Adrenal gland (tissue), 9 donors: ENCODE measurements at regions not wholly inside any gene's neighbourhood (a gene's known extent, or its start where the extent isn't known, plus 50 kb on each side); places are given as distances from the start of the nearest gene placed in this dataset.

Experiments used
- DNase-seq, 7 donors: peaks; one replicate each; pipeline ENCODE4 v3.0.0-alpha.2; 2019 to 2020
- H3K27ac ChIP-seq, 5 donors: fragments of 200-600 bp; sonication (generic) in 4 of 5; 1 replicate in 3 of 5; 2 replicates in 2 of 5; pipeline versions ENCODE4 v1.5.1 to v1.8.0; 2016 to 2020; ENCODE audit warnings: mild to moderate bottlenecking in 1 of 5
- H3K27me3 ChIP-seq: fragments of 200-600 bp; 2 replicates; pipeline ENCODE4 v1.8.0; 2021
- H3K36me3 ChIP-seq, 2 donors: fragments of 200-600 bp; replicated peaks in 1 of 2; 1 replicate in 1 of 2; 2 replicates in 1 of 2; pipeline versions ENCODE4 v1.5.1 to v1.8.0; 2018 to 2022
- H3K4me1 ChIP-seq, 2 donors: fragments of 200-600 bp; replicated peaks in 1 of 2; 1 replicate in 1 of 2; 2 replicates in 1 of 2; pipeline versions ENCODE4 v1.5.1 to v1.8.0; 2018 to 2021
- H3K4me3 ChIP-seq, 4 donors: fragments of 200-600 bp; sonication (generic) in 3 of 4; one replicate each; pipeline ENCODE4 v1.5.1; 2016 to 2018
- H3K9me3 ChIP-seq, 3 donors: fragments of 200-600 bp; sonication (generic) in 1 of 3; replicated peaks in 1 of 3; 1 replicate in 2 of 3; 2 replicates in 1 of 3; pipeline versions ENCODE4 v1.5.1 to v1.8.0; 2016 to 2021
- CTCF ChIP-seq, 6 experiments: fragments of 450-650 bp in 4 of 6; fragments of 200-600 bp in 2 of 6; sonication (generic) in 1 of 6; IDR thresholded peaks; 1 replicate in 5 of 6; 2 replicates in 1 of 6; pipeline versions ENCODE4 v1.5.1 to v1.8.0; 2016 to 2021; ENCODE audit warnings: antibody characterized with exemption in 6 of 6, mild to moderate bottlenecking in 2 of 6, moderate library complexity in 1 of 6
- POLR2A ChIP-seq, 2 donors: fragments of 450-650 bp; IDR thresholded peaks; one replicate each; pipeline ENCODE4 v1.6.1; 2017; ENCODE audit warnings: antibody characterized with exemption in 2 of 2, mild to moderate bottlenecking in 2 of 2, moderate library complexity in 1 of 2
- WGBS, 4 donors: extraction: QIAGEN DNeasy Blood & Tissue Kit in 2 of 4; methylation state at CpG; one replicate each; pipeline versions ENCODE4 v1.1.5 to v1.1.7; 2013 to 2017; 5-methylcytosine and 5-hydroxymethylcytosine counted together
- intact Hi-C, 2 donors: fragments of 100-400 bp; cut with DNase I; formaldehyde crosslinking; loops; one replicate each; pipeline versions ENCODE4 v1.14.1 to v1.15.0; 2022 to 2023
- donor health status: healthy with polysubstance abuse.
- donor health status: Bipolar disorder and iron deficiency.
- donor health status: DM: yes; HTN: yes; CAD: no.
- donor health status: DM: no; HTN: no; CAD: no.
- donor health status: DM: no; HTN: no; CAD: no.

DNA sequence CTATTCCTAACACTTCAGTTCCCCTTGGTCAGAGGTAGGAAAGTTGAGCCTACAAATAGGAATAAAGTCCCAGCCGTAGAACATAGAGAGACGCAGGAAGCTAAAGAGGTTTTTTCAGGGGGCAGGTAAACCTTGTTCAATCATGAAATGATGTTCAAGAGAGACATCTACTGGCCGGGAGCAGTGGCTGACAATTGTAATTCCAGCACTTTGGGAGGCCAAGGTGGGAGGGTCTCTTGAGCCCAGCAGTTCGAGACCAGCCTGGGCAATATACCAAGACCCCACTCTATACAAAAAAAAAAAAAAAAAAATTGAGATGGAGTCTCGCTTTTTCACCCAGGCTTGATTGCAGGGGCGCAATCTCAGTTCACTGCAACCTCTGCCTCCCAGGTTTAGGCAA, 66.7 kb upstream of the DNAJC10 start:
- Histone ChIP-seq H3K36me3 (no peaks in the 10 kb centered on the region), H3K27me3 (no peaks in the 10 kb centered on the region), H3K9me3 (no peaks in the 10 kb centered on the region), H3K27ac (no peak overlapping the region), H3K4me1 (no peaks in the 10 kb centered on the region), H3K4me3 (no peak overlapping the region)
- WGBS, 4 donors, result 56 to 58% (median 57%) methylated on average over 6 of the region's 6 CpGs
- no peak for TF ChIP-seq POLR2A (IDR thresholded peaks at IDR 0.05)
- peak in 3 of 6 experiments; percentile 17 to 24 (median 24) for TF ChIP-seq CTCF (IDR thresholded peaks at IDR 0.05)
- DNase-seq, result peak in 1 of 7 donors; percentile 11
- intact Hi-C loops, result no loop called here

DNA sequence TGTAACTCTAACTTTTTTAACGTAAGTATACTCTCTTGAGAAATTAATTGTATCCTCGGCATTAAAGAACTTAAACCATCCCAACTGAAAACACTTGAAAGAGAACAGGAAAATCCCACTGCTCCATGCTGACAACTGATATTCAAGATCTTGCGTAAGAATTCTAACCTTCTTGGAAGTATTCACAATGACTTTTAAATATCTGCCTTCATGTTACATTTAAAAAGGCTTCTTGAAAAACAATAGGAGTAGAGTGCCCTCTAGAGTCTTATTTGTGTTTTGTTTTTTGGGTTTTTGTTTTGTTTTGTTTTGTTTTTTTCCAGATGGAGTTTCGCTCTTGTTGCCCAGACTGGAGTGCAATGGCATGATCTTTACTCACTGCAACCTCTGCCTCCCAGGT, 65.4 kb upstream of the DNAJC10 start:
- WGBS, 4 donors, result 42 to 48% (median 46%) methylated on average over 4 of the region's 4 CpGs
- no peaks in the 10 kb centered on the region for H3K36me3 ChIP-seq
- intact Hi-C loops, result loop anchor here (5.0 to 10.0 kb wide), 2 partner anchors 463 to 466 kb away; no protein-coding TSS in a partner anchor
- no peaks in the 10 kb centered on the region for H3K9me3 ChIP-seq
- H3K4me1 ChIP-seq, result no peaks in the 10 kb centered on the region
- DNase-seq, result no peak
- H3K27me3 ChIP-seq, result no peaks in the 10 kb centered on the region
- TF ChIP-seq CTCF (IDR thresholded peaks at IDR 0.05), result peak; percentile 38 to 91 (median 61)
- no peak for TF ChIP-seq POLR2A (IDR thresholded peaks at IDR 0.05)
- no peak overlapping the region for H3K4me3 ChIP-seq
- no peak overlapping the region for H3K27ac ChIP-seq

DNA sequence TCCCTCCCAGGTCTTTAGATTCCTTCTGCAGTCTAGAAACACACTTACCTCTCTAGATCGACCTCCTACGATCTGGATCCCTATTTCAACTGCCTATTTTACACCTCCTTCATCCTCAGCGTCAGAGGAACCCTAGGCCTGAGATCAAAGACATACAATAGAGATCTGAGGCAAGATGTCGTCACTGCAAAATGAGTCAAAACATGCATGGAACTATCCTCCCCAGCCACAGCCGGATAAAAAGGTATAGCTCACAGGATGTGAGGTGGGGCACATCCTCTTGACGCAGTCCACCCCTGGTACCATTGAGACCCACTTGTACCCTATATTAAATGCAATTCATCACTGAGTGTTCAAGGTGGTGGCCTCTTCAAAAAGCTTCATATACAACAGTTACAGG, 63.7 kb upstream of the DNAJC10 start:
- 72 to 83% (median 77%) methylated on average over 6 of the region's 6 CpGs for WGBS, 4 donors
- intact Hi-C loops, result loop anchor here (5.0 to 10.0 kb wide), 2 partner anchors 465 to 468 kb away; no protein-coding TSS in a partner anchor

DNA sequence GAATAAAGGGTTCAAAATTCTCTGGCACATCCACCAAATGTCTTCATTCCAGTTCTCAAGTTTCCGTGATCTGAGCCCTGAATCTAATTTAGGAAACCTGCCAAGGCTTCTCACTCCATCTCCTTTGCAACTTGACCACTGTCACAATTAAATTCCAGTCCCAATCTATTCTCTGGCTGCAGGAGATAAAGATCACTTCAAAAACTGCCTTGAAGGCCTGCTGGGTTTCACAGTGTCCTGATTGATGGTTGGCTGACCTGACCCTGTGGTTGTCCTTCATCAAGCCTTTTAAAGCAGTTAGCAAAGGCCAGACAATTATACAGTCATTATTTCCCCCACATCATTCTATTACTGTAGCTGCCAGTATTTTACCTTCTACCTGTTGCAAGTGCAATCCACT, 60.3 kb upstream of the DNAJC10 start:
- no peaks in the 10 kb centered on the region for H3K9me3 ChIP-seq
- intact Hi-C loops, result loop anchor here in 1 of 2 donors (10.0 kb wide), 1 partner anchor 471 kb away; no protein-coding TSS in a partner anchor
- no peak for DNase-seq
- no peaks in the 10 kb centered on the region for H3K36me3 ChIP-seq
- no peaks in the 10 kb centered on the region for H3K4me1 ChIP-seq
- H3K27ac ChIP-seq, result no peak overlapping the region
- WGBS, 4 donors, result 14 to 33% (median 23%) methylated on average over 1 of the region's 1 CpG
- TF ChIP-seq POLR2A (IDR thresholded peaks at IDR 0.05) (no peak), CTCF (IDR thresholded peaks at IDR 0.05) (no peak)
- no peaks in the 10 kb centered on the region for H3K27me3 ChIP-seq
- H3K4me3 ChIP-seq, result no peak overlapping the region

More for the DNA sequence above, 63.7 kb upstream of the DNAJC10 start:
- TF ChIP-seq POLR2A (IDR thresholded peaks at IDR 0.05) (no peak), CTCF (IDR thresholded peaks at IDR 0.05) (no peak)
- Histone ChIP-seq H3K4me3 (no peak overlapping the region), H3K27ac (no peak overlapping the region), H3K9me3 (no peaks in the 10 kb centered on the region), H3K4me1 (no peaks in the 10 kb centered on the region), H3K36me3 (no peaks in the 10 kb centered on the region), H3K27me3 (no peaks in the 10 kb centered on the region)
- DNase-seq, result no peak
